HUES64 (cell line): ENCODE measurements at regions not wholly inside any gene's neighbourhood (a gene's known extent, or its start where the extent isn't known, plus 50 kb on each side); places are given as distances from the start of the nearest gene placed in this dataset.

Experiments used
- H3K27ac ChIP-seq: 2 replicates; pipeline ENCODE4 v1.7.0; 2013; ENCODE audit warnings: low read depth, low read length, inconsistent platforms
- H3K27me3 ChIP-seq: 2 replicates; pipeline ENCODE4 v1.6.1; 2013; ENCODE audit warnings: mild to moderate bottlenecking, low read length; ENCODE audit not compliant: insufficient read depth
- H3K36me3 ChIP-seq: 2 replicates; pipeline ENCODE4 v1.6.1; 2013; ENCODE audit warnings: mild to moderate bottlenecking, low read length; ENCODE audit not compliant: insufficient read depth
- H3K4me1 ChIP-seq: 2 replicates; pipeline ENCODE4 v1.6.1; 2013; ENCODE audit warnings: mild to moderate bottlenecking, low read length, moderate library complexity; ENCODE audit not compliant: insufficient read depth
- H3K4me3 ChIP-seq: 2 replicates; pipeline ENCODE4 v1.5.1; 2013; ENCODE audit warnings: mild to moderate bottlenecking, low read length, moderate library complexity
- H3K9ac ChIP-seq: 2 replicates; pipeline ENCODE4 v1.6.1; 2013; ENCODE audit warnings: mild to moderate bottlenecking, low read depth, low read length
- H3K9me3 ChIP-seq: 2 replicates; pipeline ENCODE4 v1.6.1; 2013; ENCODE audit warnings: low read depth, low read length; ENCODE audit not compliant: insufficient read depth
- WGBS: fragments of 150-250, 120-280 bp; methylation state at CpG from one replicate; pipeline ENCODE4 v1.1.7; 2013; ENCODE audit warnings: missing lambda C conversion rate; 5-methylcytosine and 5-hydroxymethylcytosine counted together

DNA sequence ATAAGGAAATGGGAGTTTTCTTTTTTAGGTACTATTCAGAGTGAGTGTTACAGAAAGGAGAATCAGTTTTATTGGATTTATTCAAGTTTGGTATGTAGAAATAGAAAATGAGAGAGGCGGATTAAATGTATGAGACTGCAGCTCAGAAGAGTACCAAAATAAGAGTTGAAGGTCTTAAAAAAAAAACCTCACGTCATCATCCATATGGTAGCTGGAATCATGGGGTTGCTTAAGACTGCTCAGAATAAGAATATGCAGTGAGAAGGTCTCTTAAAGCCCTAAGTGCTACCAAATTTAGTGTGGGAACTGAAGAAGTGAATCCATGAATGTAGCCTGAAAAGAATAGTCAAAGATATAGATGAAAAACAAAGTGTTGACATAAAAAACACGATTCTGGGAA lies 825.5 kb upstream of the SEL1L start:
- H3K9me3 ChIP-seq = no peaks in the 10 kb centered on the region
- 94% methylated on average over 3 of the region's 3 CpGs for WGBS

DNA sequence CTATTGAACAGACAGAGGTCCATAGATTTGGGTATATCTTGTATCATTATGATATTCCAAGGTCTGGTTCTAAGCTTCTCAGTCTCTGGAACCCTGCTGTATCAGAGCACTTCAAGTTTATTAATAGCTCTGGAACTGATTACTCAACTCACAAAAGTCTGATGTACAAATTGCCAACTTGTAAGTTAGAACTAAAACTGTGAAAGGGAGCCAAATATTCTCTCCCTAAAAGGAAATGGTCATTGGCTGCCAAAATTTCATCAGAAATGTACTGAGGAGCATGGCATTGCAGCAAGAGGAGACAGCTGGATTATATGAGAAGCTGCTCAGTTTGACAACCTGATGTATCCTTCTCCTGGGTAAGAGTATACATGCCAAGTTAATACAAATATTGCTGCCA lies 828.8 kb upstream of the SEL1L start:
- no peak overlapping the region for H3K27ac ChIP-seq
- H3K9me3 ChIP-seq = no peaks in the 10 kb centered on the region
- no peaks in the 10 kb centered on the region for H3K4me1 ChIP-seq
- no peak overlapping the region for H3K4me3 ChIP-seq
- no peaks in the 10 kb centered on the region for H3K27me3 ChIP-seq
- no peaks in the 10 kb centered on the region for H3K36me3 ChIP-seq
- no peak overlapping the region for H3K9ac ChIP-seq

More for the DNA sequence above, 825.5 kb upstream of the SEL1L start:
- H3K9ac ChIP-seq = no peak overlapping the region
- H3K36me3 ChIP-seq = no peaks in the 10 kb centered on the region
- H3K27ac ChIP-seq = no peak overlapping the region
- H3K27me3 ChIP-seq = no peaks in the 10 kb centered on the region
- H3K4me1 ChIP-seq = no peaks in the 10 kb centered on the region
- H3K4me3 ChIP-seq = no peak overlapping the region

DNA sequence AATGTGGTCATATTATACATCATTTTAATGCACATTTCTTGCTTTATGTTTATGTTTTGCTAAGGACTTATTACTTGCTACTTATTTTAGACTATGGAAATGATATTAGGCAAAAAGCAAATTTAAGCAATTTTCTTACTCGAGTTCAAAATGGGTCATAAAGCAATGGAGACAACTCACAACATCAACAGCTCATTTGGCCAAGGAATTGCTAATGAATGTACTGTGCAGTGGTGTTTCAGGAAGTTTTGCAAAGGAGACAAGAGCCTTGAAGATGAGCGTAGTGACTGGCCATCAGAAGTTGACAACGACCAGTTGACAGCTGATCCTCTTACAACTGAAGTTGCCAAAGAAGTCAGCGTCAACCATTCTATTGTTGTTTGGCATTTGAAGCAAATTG lies 831.8 kb upstream of the SEL1L start:
- no peaks in the 10 kb centered on the region for H3K9me3 ChIP-seq
- H3K4me3 ChIP-seq = no peak overlapping the region
- 98% methylated on average over 3 of the region's 4 CpGs for WGBS
- H3K27me3 ChIP-seq = no peaks in the 10 kb centered on the region
- H3K9ac ChIP-seq = no peak overlapping the region
- no peak overlapping the region for H3K27ac ChIP-seq
- H3K4me1 ChIP-seq = no peaks in the 10 kb centered on the region
- H3K36me3 ChIP-seq = no peaks in the 10 kb centered on the region

DNA sequence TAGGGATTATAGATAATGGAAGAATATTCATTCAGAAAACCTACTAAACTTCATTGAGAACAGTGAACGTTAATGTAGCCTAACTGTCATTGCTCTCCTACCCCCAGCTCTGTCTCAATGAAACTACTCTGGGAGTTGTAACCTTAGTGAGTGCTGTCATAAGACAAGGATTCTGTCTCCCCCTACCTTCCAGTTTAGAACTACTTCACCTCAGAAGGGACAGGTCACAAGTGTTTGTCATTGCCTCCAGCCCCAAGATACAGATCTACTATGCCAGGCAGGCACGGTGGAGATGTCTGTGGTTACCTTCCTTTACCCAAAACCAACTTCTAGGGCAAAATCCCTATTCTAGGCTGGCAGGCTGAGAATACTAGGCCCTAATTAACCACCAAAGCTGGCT lies 833.1 kb upstream of the SEL1L start:
- Histone ChIP-seq H3K4me1 (no peaks in the 10 kb centered on the region), H3K27me3 (no peaks in the 10 kb centered on the region), H3K36me3 (no peaks in the 10 kb centered on the region), H3K27ac (no peak overlapping the region), H3K9me3 (no peaks in the 10 kb centered on the region), H3K4me3 (no peak overlapping the region), H3K9ac (no peak overlapping the region)
- 88% methylated on average over 2 of the region's 2 CpGs for WGBS

DNA sequence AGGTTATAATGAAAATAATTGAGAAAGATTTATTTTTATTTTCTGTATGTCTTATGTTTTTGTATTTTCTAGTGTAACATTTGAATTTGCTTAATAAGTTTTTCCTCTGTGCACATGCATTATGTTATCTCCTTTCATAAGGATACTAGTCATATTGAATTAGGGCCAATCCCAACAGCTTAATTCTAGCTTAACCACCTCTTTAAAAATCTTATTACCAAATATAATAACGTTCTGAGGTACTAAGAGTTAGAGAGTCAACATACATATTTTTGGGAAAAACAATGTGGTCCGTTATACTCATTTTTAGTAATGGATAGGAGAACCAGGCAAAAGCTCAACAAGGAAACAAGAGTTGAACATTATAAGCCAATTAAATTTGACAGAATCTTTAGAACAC lies 845.6 kb upstream of the SEL1L start:
- 100% methylated on average over 1 of the region's 2 CpGs for WGBS
- no peak overlapping the region for H3K9ac ChIP-seq
- no peaks in the 10 kb centered on the region for H3K4me1 ChIP-seq
- no peaks in the 10 kb centered on the region for H3K27me3 ChIP-seq
- peaks cover 2% of the 10 kb centered on the region; the same call in 1 of the 2 replicates for H3K9me3 ChIP-seq
- H3K27ac ChIP-seq = no peak overlapping the region
- no peak overlapping the region for H3K4me3 ChIP-seq
- no peaks in the 10 kb centered on the region for H3K36me3 ChIP-seq

DNA sequence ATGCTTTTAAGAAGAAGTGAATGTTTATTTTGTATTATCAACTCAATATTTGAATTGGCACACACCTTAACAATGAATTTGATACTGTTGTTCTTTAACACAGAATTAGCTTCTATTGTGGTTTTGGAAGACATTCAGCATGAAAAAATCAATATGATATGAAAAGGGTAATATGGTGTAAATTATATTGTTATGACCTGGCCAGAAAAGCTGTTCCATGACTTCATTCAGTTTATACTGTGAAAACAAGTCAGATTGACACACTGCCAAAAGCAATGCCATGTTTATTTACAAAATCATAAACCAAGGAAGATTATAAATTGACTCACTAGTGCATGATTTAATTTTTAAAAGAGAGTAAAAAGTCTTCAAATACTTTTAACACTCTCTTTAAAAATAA lies 851.4 kb upstream of the SEL1L start:
- Histone ChIP-seq H3K36me3 (no peaks in the 10 kb centered on the region), H3K27me3 (no peaks in the 10 kb centered on the region), H3K4me3 (no peak overlapping the region), H3K9ac (no peak overlapping the region), H3K27ac (no peak overlapping the region), H3K9me3 (no peaks in the 10 kb centered on the region), H3K4me1 (no peaks in the 10 kb centered on the region)

DNA sequence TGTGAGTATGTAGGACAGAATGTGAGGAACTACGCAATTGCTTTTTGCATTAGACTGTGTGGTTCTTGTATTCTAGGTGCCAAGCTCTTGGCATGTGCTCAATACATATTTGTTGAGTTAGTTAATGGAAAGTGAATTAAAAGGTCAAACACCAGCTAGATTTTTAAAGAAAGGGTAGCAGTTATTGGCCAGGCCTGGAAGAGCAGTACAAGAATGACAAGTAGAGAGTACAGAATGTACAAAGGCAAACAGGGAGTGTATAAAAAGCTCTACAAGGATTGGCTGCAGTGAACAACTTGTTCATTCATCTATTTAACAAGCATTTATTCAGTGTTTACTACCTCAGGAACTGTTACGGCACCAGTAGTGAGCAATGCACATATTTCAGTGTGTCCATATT lies 854.0 kb upstream of the SEL1L start:
- H3K9ac ChIP-seq = no peak overlapping the region
- no peak overlapping the region for H3K4me3 ChIP-seq
- 91% methylated on average over 2 of the region's 2 CpGs for WGBS
- no peak overlapping the region for H3K27ac ChIP-seq
- H3K9me3 ChIP-seq = no peaks in the 10 kb centered on the region
- no peaks in the 10 kb centered on the region for H3K27me3 ChIP-seq
- no peaks in the 10 kb centered on the region for H3K4me1 ChIP-seq
- no peaks in the 10 kb centered on the region for H3K36me3 ChIP-seq

DNA sequence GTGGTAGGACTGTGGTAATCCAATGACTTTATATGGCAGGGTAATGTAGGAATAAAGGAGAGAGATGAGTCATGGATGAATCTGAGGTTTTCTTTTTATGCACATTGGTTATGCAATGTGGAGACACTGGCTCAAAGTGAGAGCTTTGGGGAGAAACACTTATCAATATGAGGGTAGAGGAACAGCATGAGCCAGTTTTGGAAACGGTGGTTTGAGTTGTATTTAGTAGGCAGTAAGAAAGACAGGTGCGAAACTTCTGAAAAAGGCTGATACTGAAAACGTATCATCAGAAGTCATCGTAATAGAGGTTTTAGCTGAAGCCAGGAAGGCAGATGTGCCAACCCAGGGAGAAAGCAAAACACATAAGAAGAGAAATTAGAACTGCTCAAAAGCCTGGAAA lies 854.8 kb upstream of the SEL1L start:
- WGBS = 70% methylated on average over 4 of the region's 4 CpGs
- H3K27ac ChIP-seq = no peak overlapping the region
- H3K9me3 ChIP-seq = no peaks in the 10 kb centered on the region
- no peaks in the 10 kb centered on the region for H3K4me1 ChIP-seq
- no peak overlapping the region for H3K9ac ChIP-seq
- no peaks in the 10 kb centered on the region for H3K27me3 ChIP-seq
- H3K4me3 ChIP-seq = no peak overlapping the region
- no peaks in the 10 kb centered on the region for H3K36me3 ChIP-seq

DNA sequence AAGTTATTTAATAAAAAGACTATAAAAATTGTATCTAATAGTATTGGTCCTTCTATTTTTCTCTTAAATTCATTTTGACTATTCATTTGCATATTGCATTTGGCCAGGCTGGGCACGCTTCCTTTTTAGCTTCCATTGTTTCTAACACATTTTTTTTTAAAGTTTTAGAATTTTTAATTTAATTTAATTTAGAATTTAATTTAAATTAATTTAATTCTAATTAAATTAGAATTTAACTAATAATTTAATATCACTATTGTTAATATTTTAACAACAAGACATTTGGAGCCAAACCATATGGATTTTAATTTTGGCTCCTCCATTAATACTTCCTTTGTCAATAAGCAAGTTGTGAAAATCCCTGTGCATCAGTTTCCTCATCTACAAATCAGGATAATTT lies 856.9 kb upstream of the SEL1L start:
- Histone ChIP-seq H3K4me1 (no peaks in the 10 kb centered on the region), H3K36me3 (no peaks in the 10 kb centered on the region), H3K27me3 (no peaks in the 10 kb centered on the region), H3K9ac (no peak overlapping the region), H3K27ac (no peak overlapping the region), H3K9me3 (no peaks in the 10 kb centered on the region), H3K4me3 (no peak overlapping the region)
- no CpG with 5 or more reads among the region's 1 CpG for WGBS

DNA sequence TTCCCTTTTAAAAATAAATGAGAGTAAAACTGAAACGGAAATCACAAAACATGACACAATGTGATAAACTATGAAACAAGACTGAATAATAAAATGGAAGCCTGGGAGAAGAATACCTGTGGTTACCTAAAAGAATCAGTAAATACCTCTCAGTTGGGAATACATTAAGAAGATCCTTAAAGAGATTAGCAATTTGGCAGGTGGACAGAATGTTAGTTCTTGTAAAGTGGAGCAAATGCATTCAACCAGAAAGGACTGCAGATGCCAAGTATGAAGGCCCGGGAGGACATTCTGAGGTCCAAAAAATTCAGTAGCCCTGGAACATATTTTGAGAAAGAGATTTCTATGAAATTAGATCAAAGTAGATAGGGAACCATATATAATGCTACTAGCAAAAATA lies 861.3 kb upstream of the SEL1L start:
- no peaks in the 10 kb centered on the region for H3K36me3 ChIP-seq
- no peak overlapping the region for H3K4me3 ChIP-seq
- peaks cover 6% of the 10 kb centered on the region; the same call in 1 of the 2 replicates for H3K4me1 ChIP-seq
- H3K27ac ChIP-seq = no peak overlapping the region
- WGBS = 96% methylated on average over 1 of the region's 2 CpGs
- no peaks in the 10 kb centered on the region for H3K27me3 ChIP-seq
- H3K9ac ChIP-seq = no peak overlapping the region
- no peaks in the 10 kb centered on the region for H3K9me3 ChIP-seq

DNA sequence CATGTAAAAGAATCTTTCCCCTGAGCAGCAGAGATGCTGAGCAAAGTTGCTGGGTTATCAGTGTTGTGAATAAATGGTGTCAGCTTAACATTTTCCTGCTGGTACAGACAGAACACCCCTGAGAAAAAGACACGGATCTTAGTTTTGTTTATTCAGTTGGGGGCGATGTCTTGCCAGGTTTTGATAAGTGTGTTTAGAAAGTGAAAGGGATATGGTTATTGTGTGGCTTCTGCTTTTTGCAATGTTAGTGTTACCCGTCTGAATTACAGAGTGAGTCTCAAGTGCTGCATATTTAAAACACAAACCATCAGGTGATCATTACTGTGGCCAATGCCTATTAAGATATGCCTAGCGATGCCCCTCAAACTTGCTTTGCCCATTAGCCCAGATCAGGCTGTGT lies 864.6 kb upstream of the SEL1L start:
- peaks cover 6% of the 10 kb centered on the region; the same call in 1 of the 2 replicates for H3K4me1 ChIP-seq
- H3K27ac ChIP-seq = no peak overlapping the region
- no peaks in the 10 kb centered on the region for H3K27me3 ChIP-seq
- H3K4me3 ChIP-seq = no peak overlapping the region
- H3K9ac ChIP-seq = no peak overlapping the region
- no peaks in the 10 kb centered on the region for H3K9me3 ChIP-seq
- H3K36me3 ChIP-seq = no peaks in the 10 kb centered on the region
- WGBS = 71% methylated on average over 4 of the region's 4 CpGs

DNA sequence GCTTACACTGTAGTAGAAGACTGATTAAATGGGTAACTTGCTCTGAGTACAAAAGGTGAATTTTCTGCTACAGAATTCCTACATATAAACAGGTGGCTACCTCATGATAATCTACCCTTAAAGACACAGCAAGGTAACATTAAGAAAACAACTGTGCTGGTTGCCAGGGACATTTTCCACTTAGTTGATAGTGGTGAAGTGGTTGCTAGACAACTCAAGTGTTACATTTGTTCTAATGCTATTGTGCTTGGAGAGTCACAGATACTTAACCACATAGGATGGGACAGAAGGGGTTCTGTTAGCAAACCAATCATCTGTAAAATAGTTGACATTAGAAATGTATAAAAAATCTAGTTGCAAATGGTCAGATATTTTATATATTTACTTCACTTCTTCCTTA lies 870.3 kb upstream of the SEL1L start:
- Histone ChIP-seq H3K4me3 (no peak overlapping the region), H3K27ac (no peak overlapping the region), H3K9me3 (no peaks in the 10 kb centered on the region), H3K36me3 (no peaks in the 10 kb centered on the region), H3K9ac (no peak overlapping the region), H3K4me1 (no peaks in the 10 kb centered on the region), H3K27me3 (no peaks in the 10 kb centered on the region)
